ENCODE measurements at regions not wholly inside any gene's neighbourhood (a gene's known extent, or its start where the extent isn't known, plus 50 kb on each side); places are given as distances from the start of the nearest gene placed in this dataset.

- no peak for TF ChIP-seq EP300 (IDR thresholded peaks at IDR 0.05)
- TF ChIP-seq CTCF (IDR thresholded peaks at IDR 0.05) = no peak
- no peak for TF ChIP-seq POLR2AphosphoS5 (IDR thresholded peaks at IDR 0.05)
- no peak for TF ChIP-seq POLR2A (IDR thresholded peaks at IDR 0.05)
- H3K36me3 ChIP-seq = no peaks in the 10 kb centered on the region
- H3K27ac ChIP-seq = no peak overlapping the region
- peaks cover 6% of the 10 kb centered on the region for H3K4me1 ChIP-seq
- 62% methylated on average over 1 of the region's 1 CpG for WGBS
- no peaks in the 10 kb centered on the region for H3K9me3 ChIP-seq
- no peak overlapping the region for H3K4me3 ChIP-seq
- DNase-seq (ENCODE audit: low spot score in 2 of 2) = no peak
- H3K27me3 ChIP-seq = no peaks in the 10 kb centered on the region
These were observed 75.5 kb upstream of the GLS start for GRCh38 chr2:190805126-190805525.

- no peak overlapping the region for H3K27ac ChIP-seq
- no peaks in the 10 kb centered on the region for H3K36me3 ChIP-seq
- H3K4me1 ChIP-seq = peaks cover 3% of the 10 kb centered on the region
- 56% methylated on average over 3 of the region's 3 CpGs for WGBS
- no peak for DNase-seq (ENCODE audit: low spot score in 2 of 2)
- H3K9me3 ChIP-seq = no peaks in the 10 kb centered on the region
- no peak for TF ChIP-seq CTCF (IDR thresholded peaks at IDR 0.05)
- TF ChIP-seq POLR2AphosphoS5 (IDR thresholded peaks at IDR 0.05) = no peak
- TF ChIP-seq POLR2A (IDR thresholded peaks at IDR 0.05) = no peak
- TF ChIP-seq EP300 (IDR thresholded peaks at IDR 0.05) = no peak
- H3K4me3 ChIP-seq = no peak overlapping the region
- H3K27me3 ChIP-seq = no peaks in the 10 kb centered on the region
These were observed 74.8 kb upstream of the GLS start for GRCh38 chr2:190805843-190806242.

DNA sequence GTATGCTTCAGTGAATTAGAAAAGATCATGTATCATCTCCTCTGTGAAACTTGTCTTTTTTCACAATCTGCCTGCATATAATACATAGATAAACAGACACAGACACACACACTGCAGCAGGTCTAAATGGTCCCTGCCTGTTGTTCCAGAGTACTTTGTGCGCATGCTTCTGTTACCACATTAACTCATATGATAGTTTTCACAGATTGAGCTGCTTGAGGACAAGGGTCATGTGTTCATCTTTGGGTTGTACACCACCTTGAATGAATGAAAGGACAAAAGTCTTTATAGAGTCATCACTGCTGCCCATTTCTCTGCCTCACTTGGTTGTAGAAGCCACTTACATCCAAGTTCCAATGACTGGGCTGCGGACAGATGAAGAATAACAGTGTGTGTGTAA is 72.7 kb upstream of the GLS start:
- Histone ChIP-seq H3K36me3 (no peaks in the 10 kb centered on the region), H3K9me3 (no peaks in the 10 kb centered on the region), H3K4me3 (no peak overlapping the region), H3K27ac (no peak overlapping the region), H3K27me3 (no peaks in the 10 kb centered on the region), H3K4me1 (peaks cover 3% of the 10 kb centered on the region)
- DNase-seq (ENCODE audit: low spot score in 2 of 2) = no peak
- TF ChIP-seq POLR2A (IDR thresholded peaks at IDR 0.05) = no peak
- no peak for TF ChIP-seq EP300 (IDR thresholded peaks at IDR 0.05)
- TF ChIP-seq CTCF (IDR thresholded peaks at IDR 0.05) = no peak
- no peak for TF ChIP-seq POLR2AphosphoS5 (IDR thresholded peaks at IDR 0.05)
- WGBS = 100% methylated on average over 2 of the region's 2 CpGs

- no peak for TF ChIP-seq CTCF (IDR thresholded peaks at IDR 0.05)
- no peak for TF ChIP-seq EP300 (IDR thresholded peaks at IDR 0.05)
- TF ChIP-seq POLR2A (IDR thresholded peaks at IDR 0.05) = no peak
- TF ChIP-seq POLR2AphosphoS5 (IDR thresholded peaks at IDR 0.05) = no peak
- 89% methylated on average over 5 of the region's 5 CpGs for WGBS
These were observed 71.4 kb upstream of the GLS start for GRCh38 chr2:190809139-190809764.

GRCh38 chr2:190809876-190810525 is 70.6 kb upstream of the GLS start:
- WGBS = 60% methylated on average over 4 of the region's 4 CpGs

More at GRCh38 chr2:190809139-190809764, 71.4 kb upstream of the GLS start:
- DNase-seq (ENCODE audit: low spot score in 2 of 2) = no peak
- Histone ChIP-seq H3K4me3 (no peak overlapping the region), H3K27ac (no peak overlapping the region), H3K9me3 (no peaks in the 10 kb centered on the region), H3K36me3 (no peaks in the 10 kb centered on the region), H3K27me3 (no peaks in the 10 kb centered on the region), H3K4me1 (no peaks in the 10 kb centered on the region)

More at GRCh38 chr2:190809876-190810525, 70.6 kb upstream of the GLS start:
- H3K36me3 ChIP-seq = no peaks in the 10 kb centered on the region
- H3K9me3 ChIP-seq = no peaks in the 10 kb centered on the region
- H3K4me1 ChIP-seq = no peaks in the 10 kb centered on the region
- no peak overlapping the region for H3K4me3 ChIP-seq
- DNase-seq (ENCODE audit: low spot score in 2 of 2) = no peak
- TF ChIP-seq POLR2AphosphoS5 (IDR thresholded peaks at IDR 0.05) = no peak
- TF ChIP-seq EP300 (IDR thresholded peaks at IDR 0.05) = no peak
- no peak for TF ChIP-seq POLR2A (IDR thresholded peaks at IDR 0.05)
- no peak for TF ChIP-seq CTCF (IDR thresholded peaks at IDR 0.05)
- no peak overlapping the region for H3K27ac ChIP-seq
- H3K27me3 ChIP-seq = no peaks in the 10 kb centered on the region

All from suprapubic skin (tissue), 4 donors.